HCT116 (cell line): ENCODE measurements at regions not wholly inside any gene's neighbourhood (a gene's known extent, or its start where the extent isn't known, plus 50 kb on each side); places are given as distances from the start of the nearest gene placed in this dataset.

Experiments used
- POLR2A ChIP-seq: IDR thresholded peaks from 2 replicates; pipeline ENCODE4 v1.7.0; 2011; ENCODE audit warnings: borderline replicate concordance; ENCODE audit not compliant: insufficient read depth, insufficient read length; ENCODE audit errors: extremely low read depth
- SP1 ChIP-seq: IDR thresholded peaks from 2 replicates; pipeline ENCODE4 v1.6.1; 2012; ENCODE audit warnings: low read depth
- TF ChIP-seq, protein P1 (sequence below): IDR thresholded peaks from 2 replicates; pipeline ENCODE4 v1.6.1; 2011; ENCODE audit warnings: mild to moderate bottlenecking, low read length, moderate library complexity; ENCODE audit not compliant: insufficient replicate concordance; ENCODE audit errors: extremely low read depth
- TF ChIP-seq, protein P2 (sequence below), 3 experiments: fragments of 200-600 bp in 1 of 3; sonication (generic) in 1 of 3; IDR thresholded peaks in 2 of 3; conservative IDR thresholded peaks in 1 of 3; 2 replicates each; pipeline ENCODE4 v1.5.1; 2012 to 2017; ENCODE audit warnings: low read depth in 2 of 3, low read length in 2 of 3, antibody characterized with exemption in 1 of 3, borderline replicate concordance in 1 of 3, control low read depth in 1 of 3, mild to moderate bottlenecking in 1 of 3, mixed read lengths in 1 of 3, mixed run types in 1 of 3, moderate library complexity in 1 of 3; ENCODE audit not compliant: insufficient read depth in 1 of 3

DNA sequence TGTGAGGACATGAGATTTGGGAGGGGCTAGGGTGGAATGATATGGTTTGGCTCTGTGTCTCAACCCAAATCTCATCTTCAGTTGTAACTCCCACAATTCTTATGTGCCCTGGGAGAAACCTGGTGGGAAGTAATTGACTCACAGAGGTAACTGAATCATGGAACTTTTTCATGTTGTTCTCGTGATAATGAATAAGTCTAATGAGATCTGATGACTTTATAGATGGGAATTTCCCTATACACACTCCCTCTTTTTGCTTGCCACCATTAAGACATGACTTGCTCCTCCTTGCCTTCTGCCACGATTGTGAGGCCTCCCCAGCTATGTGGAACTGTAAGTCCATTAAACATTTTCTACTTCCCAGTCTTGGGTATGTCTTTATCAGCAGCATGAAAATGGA, 253.2 kb upstream of the GK2 start:
- TF ChIP-seq, protein P1, sequence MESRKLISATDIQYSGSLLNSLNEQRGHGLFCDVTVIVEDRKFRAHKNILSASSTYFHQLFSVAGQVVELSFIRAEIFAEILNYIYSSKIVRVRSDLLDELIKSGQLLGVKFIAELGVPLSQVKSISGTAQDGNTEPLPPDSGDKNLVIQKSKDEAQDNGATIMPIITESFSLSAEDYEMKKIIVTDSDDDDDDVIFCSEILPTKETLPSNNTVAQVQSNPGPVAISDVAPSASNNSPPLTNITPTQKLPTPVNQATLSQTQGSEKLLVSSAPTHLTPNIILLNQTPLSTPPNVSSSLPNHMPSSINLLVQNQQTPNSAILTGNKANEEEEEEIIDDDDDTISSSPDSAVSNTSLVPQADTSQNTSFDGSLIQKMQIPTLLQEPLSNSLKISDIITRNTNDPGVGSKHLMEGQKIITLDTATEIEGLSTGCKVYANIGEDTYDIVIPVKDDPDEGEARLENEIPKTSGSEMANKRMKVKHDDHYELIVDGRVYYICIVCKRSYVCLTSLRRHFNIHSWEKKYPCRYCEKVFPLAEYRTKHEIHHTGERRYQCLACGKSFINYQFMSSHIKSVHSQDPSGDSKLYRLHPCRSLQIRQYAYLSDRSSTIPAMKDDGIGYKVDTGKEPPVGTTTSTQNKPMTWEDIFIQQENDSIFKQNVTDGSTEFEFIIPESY = no peak
- TF ChIP-seq, protein P2, sequence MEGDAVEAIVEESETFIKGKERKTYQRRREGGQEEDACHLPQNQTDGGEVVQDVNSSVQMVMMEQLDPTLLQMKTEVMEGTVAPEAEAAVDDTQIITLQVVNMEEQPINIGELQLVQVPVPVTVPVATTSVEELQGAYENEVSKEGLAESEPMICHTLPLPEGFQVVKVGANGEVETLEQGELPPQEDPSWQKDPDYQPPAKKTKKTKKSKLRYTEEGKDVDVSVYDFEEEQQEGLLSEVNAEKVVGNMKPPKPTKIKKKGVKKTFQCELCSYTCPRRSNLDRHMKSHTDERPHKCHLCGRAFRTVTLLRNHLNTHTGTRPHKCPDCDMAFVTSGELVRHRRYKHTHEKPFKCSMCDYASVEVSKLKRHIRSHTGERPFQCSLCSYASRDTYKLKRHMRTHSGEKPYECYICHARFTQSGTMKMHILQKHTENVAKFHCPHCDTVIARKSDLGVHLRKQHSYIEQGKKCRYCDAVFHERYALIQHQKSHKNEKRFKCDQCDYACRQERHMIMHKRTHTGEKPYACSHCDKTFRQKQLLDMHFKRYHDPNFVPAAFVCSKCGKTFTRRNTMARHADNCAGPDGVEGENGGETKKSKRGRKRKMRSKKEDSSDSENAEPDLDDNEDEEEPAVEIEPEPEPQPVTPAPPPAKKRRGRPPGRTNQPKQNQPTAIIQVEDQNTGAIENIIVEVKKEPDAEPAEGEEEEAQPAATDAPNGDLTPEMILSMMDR (IDR thresholded peaks at IDR 0.05 in 2 of 3, conservative IDR thresholded peaks at IDR 0.05 in 1 of 3; ENCODE audit: borderline replicate concordance in 1 of 3, insufficient read depth in 1 of 3, low read depth in 2 of 3, low read length in 2 of 3) = no peak
- TF ChIP-seq POLR2A (no peak), SP1 (no peak)
